ENCODE measurements at regions not wholly inside any gene's neighbourhood (a gene's known extent, or its start where the extent isn't known, plus 50 kb on each side); places are given as distances from the start of the nearest gene placed in this dataset.

GRCh38 chr3:36197151-36197550 is 183.2 kb upstream of the STAC start:
- DNase-seq: no peak

GRCh38 chr3:36201546-36201945 is 178.8 kb upstream of the STAC start:
- DNase-seq: no peak

- no peak for DNase-seq
Observed at GRCh38 chr3:36206956-36207580, 173.2 kb upstream of the STAC start.

GRCh38 chr3:36210840-36211651 is 169.3 kb upstream of the STAC start:
- no peak for DNase-seq

GRCh38 chr3:36211652-36211999 is 168.7 kb upstream of the STAC start:
- DNase-seq: no peak

- no peak for DNase-seq
Observed at GRCh38 chr3:36212251-36212650, 168.1 kb upstream of the STAC start.

- DNase-seq: no peak
Observed at GRCh38 chr3:36214460-36214859, 165.8 kb upstream of the STAC start.

- no peak for DNase-seq
Observed at GRCh38 chr3:36215241-36215640, 165.1 kb upstream of the STAC start.

GRCh38 chr3:36219398-36219797 is 160.9 kb upstream of the STAC start:
- DNase-seq: no peak

- no peak for DNase-seq
Observed at GRCh38 chr3:36220173-36220572, 160.1 kb upstream of the STAC start.

GRCh38 chr3:36221975-36222374 is 158.3 kb upstream of the STAC start:
- no peak for DNase-seq

- no peak for DNase-seq
Observed at GRCh38 chr3:36227980-36228379, 152.3 kb upstream of the STAC start.

GRCh38 chr3:36229496-36229895 is 150.8 kb upstream of the STAC start:
- DNase-seq: no peak

- DNase-seq: no peak
Observed at GRCh38 chr3:36232797-36233489, 147.4 kb upstream of the STAC start.

- no peak for DNase-seq
Observed at GRCh38 chr3:36244728-36245127, 135.6 kb upstream of the STAC start.

GRCh38 chr3:36248374-36248773 is 131.9 kb upstream of the STAC start:
- no peak for DNase-seq

GRCh38 chr3:36250191-36250590 is 130.1 kb upstream of the STAC start:
- DNase-seq: no peak

- DNase-seq: no peak
Observed at GRCh38 chr3:36257158-36257852, 123.0 kb upstream of the STAC start.

GRCh38 chr3:36258421-36258820 is 121.9 kb upstream of the STAC start:
- no peak for DNase-seq

- no peak for DNase-seq
Observed at GRCh38 chr3:36259580-36259979, 120.7 kb upstream of the STAC start.

- DNase-seq: no peak
Observed at GRCh38 chr3:36269274-36269673, 111.0 kb upstream of the STAC start.

GRCh38 chr3:36282766-36283165 is 97.5 kb upstream of the STAC start:
- no peak for DNase-seq

- no peak for DNase-seq
Observed at GRCh38 chr3:36295296-36295695, 85.0 kb upstream of the STAC start.

- DNase-seq: no peak
Observed at GRCh38 chr3:36297195-36297594, 83.1 kb upstream of the STAC start.

Data from NCI-H2107 (cell line).